ENCODE measurements at regions not wholly inside any gene's neighbourhood (a gene's known extent, or its start where the extent isn't known, plus 50 kb on each side); places are given as distances from the start of the nearest gene placed in this dataset.

DNA sequence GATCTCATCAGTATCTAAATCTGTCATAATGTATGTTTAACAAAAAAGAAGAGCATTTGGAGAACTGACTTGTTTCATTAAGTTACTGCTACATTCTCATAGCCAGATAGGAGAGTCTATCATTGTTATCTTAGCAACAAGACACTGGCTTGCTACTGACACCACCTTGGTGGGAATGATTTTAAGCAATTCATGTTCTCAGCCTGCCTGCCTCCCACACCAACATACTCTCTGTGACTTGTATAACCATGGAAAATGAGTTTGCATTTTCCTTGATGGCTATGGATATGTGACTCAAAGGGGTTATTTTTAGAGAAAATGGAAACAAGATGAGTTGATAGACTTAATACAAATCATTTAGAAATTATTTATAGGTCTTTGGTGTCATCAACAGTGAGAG is 1308.9 kb downstream of the OLFM4 start:
- TF ChIP-seq POLR2A (IDR thresholded peaks at IDR 0.05): no peak
- TF ChIP-seq, protein P1, sequence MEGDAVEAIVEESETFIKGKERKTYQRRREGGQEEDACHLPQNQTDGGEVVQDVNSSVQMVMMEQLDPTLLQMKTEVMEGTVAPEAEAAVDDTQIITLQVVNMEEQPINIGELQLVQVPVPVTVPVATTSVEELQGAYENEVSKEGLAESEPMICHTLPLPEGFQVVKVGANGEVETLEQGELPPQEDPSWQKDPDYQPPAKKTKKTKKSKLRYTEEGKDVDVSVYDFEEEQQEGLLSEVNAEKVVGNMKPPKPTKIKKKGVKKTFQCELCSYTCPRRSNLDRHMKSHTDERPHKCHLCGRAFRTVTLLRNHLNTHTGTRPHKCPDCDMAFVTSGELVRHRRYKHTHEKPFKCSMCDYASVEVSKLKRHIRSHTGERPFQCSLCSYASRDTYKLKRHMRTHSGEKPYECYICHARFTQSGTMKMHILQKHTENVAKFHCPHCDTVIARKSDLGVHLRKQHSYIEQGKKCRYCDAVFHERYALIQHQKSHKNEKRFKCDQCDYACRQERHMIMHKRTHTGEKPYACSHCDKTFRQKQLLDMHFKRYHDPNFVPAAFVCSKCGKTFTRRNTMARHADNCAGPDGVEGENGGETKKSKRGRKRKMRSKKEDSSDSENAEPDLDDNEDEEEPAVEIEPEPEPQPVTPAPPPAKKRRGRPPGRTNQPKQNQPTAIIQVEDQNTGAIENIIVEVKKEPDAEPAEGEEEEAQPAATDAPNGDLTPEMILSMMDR (IDR thresholded peaks at IDR 0.05): no peak

Measured in suprapubic skin (tissue), 3 donors.